ENCODE measurements at regions not wholly inside any gene's neighbourhood (a gene's known extent, or its start where the extent isn't known, plus 50 kb on each side); places are given as distances from the start of the nearest gene placed in this dataset.

DNA sequence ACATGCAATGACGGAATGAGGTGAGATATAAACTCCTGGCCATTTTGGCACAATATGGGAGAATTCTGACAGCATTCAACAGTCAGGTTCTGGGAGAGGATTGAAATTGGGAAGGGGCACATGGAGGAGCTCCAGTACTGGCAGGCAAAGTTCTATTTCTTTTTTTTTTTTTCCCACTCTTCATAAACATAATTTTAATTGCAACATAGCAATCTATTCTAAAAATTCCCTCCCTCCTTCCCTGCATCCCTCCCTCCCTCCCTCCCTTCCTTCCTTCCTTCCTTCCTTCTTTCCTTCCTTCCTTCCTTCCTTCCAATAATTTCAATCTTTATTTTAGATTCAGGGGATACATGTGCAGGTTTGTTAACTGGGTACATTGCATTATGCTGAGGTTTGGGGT is 93.2 kb downstream of the PTCSC3 start:
- H3K9me3 Mint-ChIP-seq (ENCODE audit: unreplicated experiment): no peaks in the 10 kb centered on the region

GRCh38 chr14:36078080-36078479 is 98.4 kb downstream of the PTCSC3 start:
- no peaks in the 10 kb centered on the region for H3K27me3 Mint-ChIP-seq (ENCODE audit: insufficient read depth, unreplicated experiment)
- H3K4me3 Mint-ChIP-seq (ENCODE audit: unreplicated experiment): no peak overlapping the region
- intact Hi-C loops (cut with micrococcal nuclease): no loop called here
- ChIA-PET CTCF (interaction anchor here (0.7 to 2.6 kb wide), 4 partner anchors 8 to 476 kb away, joined by 3 to 19 read pairs (median 4); no protein-coding TSS in a partner anchor), POLR2A (interaction anchor here (0.7 kb wide), 2 partner anchors 18 to 140 kb away, joined by 3 to 5 read pairs; no protein-coding TSS in a partner anchor)
- TF ChIP-seq, protein P1, sequence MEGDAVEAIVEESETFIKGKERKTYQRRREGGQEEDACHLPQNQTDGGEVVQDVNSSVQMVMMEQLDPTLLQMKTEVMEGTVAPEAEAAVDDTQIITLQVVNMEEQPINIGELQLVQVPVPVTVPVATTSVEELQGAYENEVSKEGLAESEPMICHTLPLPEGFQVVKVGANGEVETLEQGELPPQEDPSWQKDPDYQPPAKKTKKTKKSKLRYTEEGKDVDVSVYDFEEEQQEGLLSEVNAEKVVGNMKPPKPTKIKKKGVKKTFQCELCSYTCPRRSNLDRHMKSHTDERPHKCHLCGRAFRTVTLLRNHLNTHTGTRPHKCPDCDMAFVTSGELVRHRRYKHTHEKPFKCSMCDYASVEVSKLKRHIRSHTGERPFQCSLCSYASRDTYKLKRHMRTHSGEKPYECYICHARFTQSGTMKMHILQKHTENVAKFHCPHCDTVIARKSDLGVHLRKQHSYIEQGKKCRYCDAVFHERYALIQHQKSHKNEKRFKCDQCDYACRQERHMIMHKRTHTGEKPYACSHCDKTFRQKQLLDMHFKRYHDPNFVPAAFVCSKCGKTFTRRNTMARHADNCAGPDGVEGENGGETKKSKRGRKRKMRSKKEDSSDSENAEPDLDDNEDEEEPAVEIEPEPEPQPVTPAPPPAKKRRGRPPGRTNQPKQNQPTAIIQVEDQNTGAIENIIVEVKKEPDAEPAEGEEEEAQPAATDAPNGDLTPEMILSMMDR (IDR thresholded peaks at IDR 0.05; ENCODE audit: unreplicated experiment): no peak
- H3K9me3 Mint-ChIP-seq (ENCODE audit: unreplicated experiment): no peaks in the 10 kb centered on the region
- BruUV-seq (replicated peaks): no TSS peak
- no peak overlapping the region for H3K27ac Mint-ChIP-seq (ENCODE audit: low read depth, unreplicated experiment)
- H3K4me1 Mint-ChIP-seq (ENCODE audit: insufficient read depth, unreplicated experiment): no peaks in the 10 kb centered on the region
- no peaks in the 10 kb centered on the region for H3K36me3 Mint-ChIP-seq (ENCODE audit: insufficient read depth, unreplicated experiment)
- no peak for DNase-seq (ENCODE audit: unreplicated experiment)

More for the DNA sequence above, 93.2 kb downstream of the PTCSC3 start:
- ChIA-PET CTCF (interaction anchor here (0.6 to 2.7 kb wide), 4 partner anchors 13 to 532 kb away, joined by 3 to 22 read pairs (median 3); no protein-coding TSS in a partner anchor), POLR2A (no interaction called here)
- intact Hi-C loops (cut with micrococcal nuclease): no loop called here
- BruUV-seq (replicated peaks): no TSS peak
- H3K4me3 Mint-ChIP-seq (ENCODE audit: unreplicated experiment): no peak overlapping the region
- H3K4me1 Mint-ChIP-seq (ENCODE audit: insufficient read depth, unreplicated experiment): no peaks in the 10 kb centered on the region
- no peak for DNase-seq (ENCODE audit: unreplicated experiment)
- TF ChIP-seq, protein P1 (IDR thresholded peaks at IDR 0.05; ENCODE audit: unreplicated experiment): no peak
- H3K27me3 Mint-ChIP-seq (ENCODE audit: insufficient read depth, unreplicated experiment): no peaks in the 10 kb centered on the region
- no peak overlapping the region for H3K27ac Mint-ChIP-seq (ENCODE audit: low read depth, unreplicated experiment)
- H3K36me3 Mint-ChIP-seq (ENCODE audit: insufficient read depth, unreplicated experiment): no peaks in the 10 kb centered on the region

DNA sequence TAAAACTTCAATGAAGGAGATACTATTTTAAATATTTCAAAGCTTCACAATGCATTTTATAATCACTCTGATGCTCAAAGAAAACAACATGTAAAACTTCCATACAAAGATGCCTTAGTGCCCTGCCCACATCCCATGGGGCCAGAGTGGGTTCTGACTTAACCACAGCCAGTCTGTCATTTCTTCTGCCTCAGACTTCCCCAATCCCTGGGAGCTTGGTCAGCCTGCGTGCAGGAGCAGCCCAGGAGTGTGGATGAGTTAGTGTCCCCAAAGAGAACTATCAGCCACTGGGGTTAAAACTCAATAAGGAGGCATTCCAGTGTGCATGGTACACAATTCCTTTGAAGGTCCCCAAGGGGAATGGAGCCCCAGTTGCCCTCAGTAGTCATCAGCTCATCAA is 100.3 kb downstream of the PTCSC3 start:
- TF ChIP-seq, protein P1 (IDR thresholded peaks at IDR 0.05; ENCODE audit: unreplicated experiment): no peak
- no peak for DNase-seq (ENCODE audit: unreplicated experiment)
- intact Hi-C loops (cut with micrococcal nuclease): no loop called here
- Mint-ChIP-seq H3K36me3 (ENCODE audit: insufficient read depth, unreplicated experiment) (no peaks in the 10 kb centered on the region), H3K4me1 (ENCODE audit: insufficient read depth, unreplicated experiment) (no peaks in the 10 kb centered on the region), H3K4me3 (ENCODE audit: unreplicated experiment) (no peak overlapping the region), H3K27ac (ENCODE audit: low read depth, unreplicated experiment) (no peak overlapping the region), H3K27me3 (ENCODE audit: insufficient read depth, unreplicated experiment) (no peaks in the 10 kb centered on the region), H3K9me3 (ENCODE audit: unreplicated experiment) (no peaks in the 10 kb centered on the region)
- ChIA-PET CTCF (interaction anchor here (0.8 to 1.3 kb wide), 4 partner anchors 20 to 482 kb away, joined by 3 to 6 read pairs (median 4); no protein-coding TSS in a partner anchor), POLR2A (interaction anchor here (0.6 kb wide), 1 partner anchor 236 kb away, joined by 3 read pairs; no protein-coding TSS in a partner anchor)
- BruUV-seq (replicated peaks): no TSS peak

GRCh38 chr14:36075203-36075602 is 101.3 kb downstream of the PTCSC3 start:
- Mint-ChIP-seq H3K36me3 (ENCODE audit: insufficient read depth, unreplicated experiment) (no peaks in the 10 kb centered on the region), H3K27ac (ENCODE audit: low read depth, unreplicated experiment) (no peak overlapping the region), H3K4me1 (ENCODE audit: insufficient read depth, unreplicated experiment) (no peaks in the 10 kb centered on the region), H3K27me3 (ENCODE audit: insufficient read depth, unreplicated experiment) (no peaks in the 10 kb centered on the region), H3K4me3 (ENCODE audit: unreplicated experiment) (no peak overlapping the region), H3K9me3 (ENCODE audit: unreplicated experiment) (no peaks in the 10 kb centered on the region)
- ChIA-PET POLR2A (no interaction called here), CTCF (interaction anchor here (0.6 to 0.7 kb wide), 2 partner anchors 133 to 243 kb away, joined by 3 read pairs; no protein-coding TSS in a partner anchor)
- DNase-seq (ENCODE audit: unreplicated experiment): no peak
- TF ChIP-seq, protein P1 (IDR thresholded peaks at IDR 0.05; ENCODE audit: unreplicated experiment): no peak
- intact Hi-C loops (cut with micrococcal nuclease): no loop called here
- BruUV-seq (replicated peaks): no TSS peak

Data from MCF 10A (cell line).